SW480 (cell line): ENCODE measurements at regions not wholly inside any gene's neighbourhood (a gene's known extent, or its start where the extent isn't known, plus 50 kb on each side); places are given as distances from the start of the nearest gene placed in this dataset.
"Not testable (repeated sequence)": the region's sequence is repeated elsewhere in the genome, so short reads cannot be mapped to it uniquely, and the experiment has no call there.

Experiments used
- DNase-seq: peaks from one replicate; pipeline ENCODE4 v3.0.0-alpha.2; 2016; ENCODE audit warnings: low spot score

- no peak for DNase-seq
Measured at GRCh38 chr4:64216741-64217140, 192.5 kb downstream of the TECRL start.

GRCh38 chr4:64205376-64205775, 203.9 kb downstream of the TECRL start:
- DNase-seq = no peak

- no peak for DNase-seq
Measured at GRCh38 chr4:64200001-64200555, 209.2 kb downstream of the TECRL start.

- no peak for DNase-seq
Measured at GRCh38 chr4:64195582-64195981, 213.7 kb downstream of the TECRL start.

- no peak for DNase-seq
Measured at GRCh38 chr4:64192731-64193412, 216.4 kb downstream of the TECRL start.

GRCh38 chr4:64174247-64174882, 234.9 kb downstream of the TECRL start:
- no peak for DNase-seq

GRCh38 chr4:64166365-64166764, 242.9 kb downstream of the TECRL start:
- DNase-seq = no peak

GRCh38 chr4:64158648-64159326, 250.5 kb downstream of the TECRL start:
- peak; percentile 34 for DNase-seq

GRCh38 chr4:64157397-64157796, 251.9 kb downstream of the TECRL start:
- no peak for DNase-seq

- DNase-seq = no peak
Measured at GRCh38 chr4:64156253-64156652, 253.0 kb downstream of the TECRL start.

GRCh38 chr4:64146030-64146429, 263.2 kb downstream of the TECRL start:
- DNase-seq = no peak

GRCh38 chr4:64144994-64145393, 264.3 kb downstream of the TECRL start:
- DNase-seq = no peak

- no peak for DNase-seq
Measured at GRCh38 chr4:64130907-64131306, 278.3 kb downstream of the TECRL start.

GRCh38 chr4:64125354-64125753, 283.9 kb downstream of the TECRL start:
- no peak for DNase-seq

GRCh38 chr4:64121803-64122202, 287.4 kb downstream of the TECRL start:
- DNase-seq = no peak

- no peak for DNase-seq
Measured at GRCh38 chr4:64105903-64106302, 303.3 kb downstream of the TECRL start.

GRCh38 chr4:64095398-64095797, 313.9 kb downstream of the TECRL start:
- no peak for DNase-seq

GRCh38 chr4:64079316-64079715, 329.9 kb downstream of the TECRL start:
- no peak for DNase-seq

- DNase-seq = no peak
Measured at GRCh38 chr4:64068096-64068495, 341.2 kb downstream of the TECRL start.

GRCh38 chr4:64062991-64063390, 346.3 kb downstream of the TECRL start:
- no peak for DNase-seq

- DNase-seq = not testable (repeated sequence)
Measured at GRCh38 chr4:64037033-64037432, 372.2 kb downstream of the TECRL start.

GRCh38 chr4:64022560-64022959, 386.7 kb downstream of the TECRL start:
- DNase-seq = no peak

GRCh38 chr4:64016893-64017292, 392.4 kb downstream of the TECRL start:
- no peak for DNase-seq
